ENCODE measurements at regions not wholly inside any gene's neighbourhood (a gene's known extent, or its start where the extent isn't known, plus 50 kb on each side); places are given as distances from the start of the nearest gene placed in this dataset.
A peak's percentile ranks its signal among the peaks of the same experiment; 100 is the strongest.

DNA sequence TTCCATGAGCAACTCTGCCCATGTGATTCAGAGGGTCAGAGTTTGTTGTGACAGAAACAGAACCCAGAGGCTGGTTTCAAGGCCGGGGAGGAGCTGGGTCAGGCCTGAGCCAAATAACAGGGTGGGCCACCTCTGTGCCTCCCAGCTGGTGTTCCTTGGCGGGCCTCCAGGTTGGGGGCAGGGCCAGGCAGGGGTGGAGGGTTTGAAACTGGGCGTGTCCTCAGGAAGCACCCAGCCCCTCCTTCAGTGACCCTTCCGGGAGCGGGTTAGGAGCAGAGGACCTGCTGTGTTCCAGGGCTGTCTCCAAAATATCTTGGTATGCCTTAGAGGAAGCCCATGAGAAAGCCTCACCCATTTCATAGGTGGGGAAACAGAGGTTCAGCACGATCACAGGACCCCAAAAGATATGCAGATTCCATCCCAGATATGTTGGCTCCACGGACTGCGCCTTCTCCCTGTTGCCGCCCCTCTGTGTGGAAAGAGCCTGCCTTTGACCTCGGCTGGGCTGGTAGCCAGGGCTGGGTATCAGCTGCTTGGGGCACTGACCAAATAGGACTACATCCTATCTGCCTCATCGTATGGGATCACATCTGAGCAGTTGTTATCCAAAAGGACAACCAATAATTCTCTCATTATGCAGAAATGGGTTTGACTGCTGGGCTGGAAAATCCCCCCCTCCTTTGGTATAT, 74.8 kb upstream of the GLI2 start:
- no peak overlapping the region for H2AFZ ChIP-seq (ENCODE audit: low read length)
- H3K9me3 ChIP-seq (ENCODE audit: control insufficient read depth, low read depth, low read length) = no peaks in the 10 kb centered on the region
- peaks cover 6 to 17% (median 10%) of the 10 kb centered on the region in 3 experiments; a peak in 5 of 7 replicates for H3K36me3 Mint-ChIP-seq (ENCODE audit: insufficient read depth in 1 of 3, low read depth in 3 of 3)
- no peak overlapping the region for H3K23ac ChIP-seq (ENCODE audit: insufficient read length, low read depth, low read length)
- no peaks in the 10 kb centered on the region for H3K27me3 ChIP-seq (ENCODE audit: insufficient read depth, low read length)
- H2BK15ac ChIP-seq (ENCODE audit: low read depth, low read length) = no peak overlapping the region
- no peak overlapping the region for H3K14ac ChIP-seq (ENCODE audit: insufficient read depth, low read length)
- no peak overlapping the region for H4K5ac ChIP-seq (ENCODE audit: insufficient read length, low read depth, low read length)
- peak; percentile 74 for DNase-seq
- no peak overlapping the region for H3K18ac ChIP-seq (ENCODE audit: insufficient read length, low read depth, low read length)
- H3K9ac ChIP-seq (ENCODE audit: extremely low read depth, insufficient read length, low read length) = no peak overlapping the region
- H3K4me1 Mint-ChIP-seq = peaks cover 10 to 13% of the 10 kb centered on the region in 2 experiments
- no peak overlapping the region for H3K27ac ChIP-seq (ENCODE audit: insufficient read length, low read depth, low read length)
- peaks cover 87% of the 10 kb centered on the region for H3K27me3 Mint-ChIP-seq (ENCODE audit: low read depth)
- H2AK5ac ChIP-seq (ENCODE audit: insufficient read length, low read length) = no peak overlapping the region
- H4K20me1 ChIP-seq (ENCODE audit: control insufficient read depth, insufficient read depth, insufficient read length) = no peaks in the 10 kb centered on the region
- H3T11ph ChIP-seq (ENCODE audit: low read length) = no peak overlapping the region
- H2BK20ac ChIP-seq (ENCODE audit: low read depth, low read length, poor library complexity, severe bottlenecking) = no peak overlapping the region
- no peak overlapping the region for H2BK12ac ChIP-seq (ENCODE audit: insufficient read length, low read depth, low read length)
- H3K4me2 ChIP-seq (ENCODE audit: insufficient read depth, insufficient read length, low read length) = no peak overlapping the region
- H3K4me1 ChIP-seq (ENCODE audit: insufficient read depth, low read length) = no peaks in the 10 kb centered on the region
- H4K8ac ChIP-seq (replicated peaks; ENCODE audit: insufficient read length, low read depth, low read length) = no peak overlapping the region
- WGBS (ENCODE audit: extremely low coverage, insufficient read length, low lambda C conversion rate) = no CpG with 5 or more reads among the region's 11 CpGs
- H3K4me3 Mint-ChIP-seq = no peak overlapping the region
- H3K9me3 Mint-ChIP-seq = peaks cover 18% of the 10 kb centered on the region in 2 experiments
- no peak overlapping the region for H3K4ac ChIP-seq (ENCODE audit: low read depth, low read length)
- H3K79me1 ChIP-seq (ENCODE audit: insufficient read depth, low read depth, low read length, poor library complexity, severe bottlenecking) = no peaks in the 10 kb centered on the region
- TF ChIP-seq CTCF (conservative IDR thresholded peaks at IDR 0.05) = no peak
- H3K23me2 ChIP-seq (ENCODE audit: insufficient read length, low read depth, low read length, poor library complexity, severe bottlenecking) = no peaks in the 10 kb centered on the region
- H4K91ac ChIP-seq (ENCODE audit: insufficient read length, low read depth, low read length) = no peak overlapping the region
- no peak overlapping the region for H3K56ac ChIP-seq (ENCODE audit: insufficient read length, low read depth, low read length)
- H3K79me2 ChIP-seq (ENCODE audit: insufficient read depth, low read length) = no peaks in the 10 kb centered on the region
- no peak overlapping the region for H3K27ac Mint-ChIP-seq
- H2BK120ac ChIP-seq (ENCODE audit: low read depth, low read length, poor library complexity, severe bottlenecking) = no peak overlapping the region
- no peak overlapping the region for H2BK5ac ChIP-seq (ENCODE audit: insufficient read length, low read length)

Measured in H9 (cell line).